HepG2 (cell line): ENCODE measurements at regions not wholly inside any gene's neighbourhood (a gene's known extent, or its start where the extent isn't known, plus 50 kb on each side); places are given as distances from the start of the nearest gene placed in this dataset.

Experiments used
- ATAC-seq: fragments of 200-7000 bp; cut with Tn5 transposase; 3 replicates; pipeline ENCODE4 v1.9.1; 2020; ENCODE audit warnings: mild to moderate bottlenecking, moderate library complexity
- BruUV-seq: library from RNA; stranded (reverse); fragments of 400-500 nt; replicated peaks from 2 replicates; lab custom pipeline; 2021; lab: Mats Ljungman, UMichigan
- CTCF ChIA-PET: fragments of 300-600 bp; formaldehyde crosslinking; extraction: SDS; loops from one replicate; lab custom pipeline; 2021; ENCODE audit warnings: low total read pairs, inconsistent platforms, low intra/inter-chr PET ratio; lab: Yijun Ruan, JAX
- POLR2A ChIA-PET: fragments of 350-600 bp; sonication (Branson Sonifier 250); formaldehyde crosslinking; loops from one replicate; lab custom pipeline; 2020; ENCODE audit warnings: antibody characterized with exemption, inconsistent platforms; lab: Yijun Ruan, JAX
- DNase-seq: peaks from one replicate; pipeline ENCODE4 v3.0.0-alpha.2; 2015; ENCODE audit warnings: low spot score
- FAIRE-seq: peaks from 3 replicates; lab custom pipeline; 2011; peaks lifted over from hg19 to GRCh38; lab: Jason Lieb, UNC
- H2AFZ ChIP-seq: one replicate; pipeline ENCODE4 v1.6.1; 2011; ENCODE audit warnings: low read length, inconsistent platforms
- H3K27ac ChIP-seq: fragments of 300-600 bp; 3 replicates; pipeline ENCODE4 v1.8.0; 2011; ENCODE audit warnings: mixed run types, mild to moderate bottlenecking, mixed read lengths, low read length, inconsistent platforms; ENCODE audit not compliant: insufficient read depth; ENCODE audit errors: extremely low read length
- H3K27me3 ChIP-seq, 2 experiments: fragments of 200-600 bp in 1 of 2; 2 replicates in 1 of 2; 3 replicates in 1 of 2; pipeline versions ENCODE4 v1.6.0 to v1.8.0; 2011; ENCODE audit warnings: low read length in 2 of 2, mild to moderate bottlenecking in 2 of 2, moderate library complexity in 2 of 2, inconsistent platforms in 1 of 2; ENCODE audit not compliant: insufficient read depth in 2 of 2, control insufficient read depth in 1 of 2
- H3K36me3 ChIP-seq, 2 experiments: fragments of 200-600 bp in 1 of 2; replicated peaks in 1 of 2; 2 replicates in 1 of 2; 3 replicates in 1 of 2; pipeline versions ENCODE4 v1.5.1 to v1.8.0; 2011; ENCODE audit warnings: low read length in 2 of 2, inconsistent platforms in 1 of 2; ENCODE audit not compliant: insufficient read depth in 2 of 2, control insufficient read depth in 1 of 2
- H3K4me1 ChIP-seq: 2 replicates; pipeline ENCODE4 v1.5.1; 2012; ENCODE audit warnings: low read length, inconsistent platforms; ENCODE audit not compliant: insufficient read depth
- H3K4me2 ChIP-seq: 2 replicates; pipeline ENCODE4 v1.6.0; 2011; ENCODE audit warnings: low read depth, low read length, inconsistent platforms
- H3K4me3 ChIP-seq, 3 experiments: fragments of 200-600 bp in 1 of 3; sonication (generic), shearing (Covaris generic) in 1 of 3; replicated peaks in 1 of 3; 2 replicates each; pipeline ENCODE4 v1.5.1; 2011 to 2016; ENCODE audit warnings: low read length in 3 of 3, inconsistent platforms in 2 of 3, low read depth in 2 of 3, mild to moderate bottlenecking in 2 of 3, control low read depth in 1 of 3, mixed read lengths in 1 of 3; ENCODE audit not compliant: insufficient read depth in 1 of 3
- H3K79me2 ChIP-seq: one replicate; pipeline ENCODE4 v1.6.1; 2011; ENCODE audit warnings: low read length, inconsistent platforms; ENCODE audit not compliant: insufficient read depth
- H3K9ac ChIP-seq: 2 replicates; pipeline ENCODE4 v1.6.0; 2011; ENCODE audit warnings: mild to moderate bottlenecking, low read depth, low read length, inconsistent platforms; ENCODE audit not compliant: insufficient read depth
- H3K9me3 ChIP-seq: 2 replicates; pipeline ENCODE4 v1.5.1; 2012; ENCODE audit warnings: mild to moderate bottlenecking, low read length
- H4K20me1 ChIP-seq: 2 replicates; pipeline ENCODE4 v1.6.0; 2011; ENCODE audit warnings: inconsistent platforms, mild to moderate bottlenecking, low read length, moderate library complexity; ENCODE audit not compliant: insufficient read depth
- ARHGAP35 ChIP-seq: sonication (generic); formaldehyde crosslinking; IDR thresholded peaks from 2 replicates; pipeline ENCODE4 v1.9.0; 2022; ENCODE audit warnings: mild to moderate bottlenecking, inconsistent platforms, moderate library complexity, missing genetic modification reagents, borderline replicate concordance
- ATF6 ChIP-seq: sonication (generic); formaldehyde crosslinking; conservative IDR thresholded peaks from 2 replicates; pipeline ENCODE4 v1.4.0; 2020; ENCODE audit warnings: missing genetic modification reagents
- FOXC1 ChIP-seq: sonication (generic); formaldehyde crosslinking; IDR thresholded peaks from 2 replicates; pipeline ENCODE4 v1.8.0; 2022; ENCODE audit warnings: mild to moderate bottlenecking, missing genetic modification reagents, borderline replicate concordance
- FOXP4 ChIP-seq: sonication (generic); formaldehyde crosslinking; IDR thresholded peaks from 2 replicates; pipeline ENCODE4 v1.4.0; 2020; ENCODE audit warnings: missing genetic modification reagents
- HBP1 ChIP-seq: IDR thresholded peaks from 2 replicates; pipeline ENCODE4 v1.6.1; 2016; ENCODE audit warnings: low read depth, control low read depth
- MXI1 ChIP-seq: IDR thresholded peaks from 3 replicates; pipeline ENCODE4 v1.6.1; 2012; ENCODE audit warnings: low read depth, low read length, inconsistent platforms, borderline replicate concordance
- POLR2G ChIP-seq: fragments of 200-400 bp; formaldehyde crosslinking; IDR thresholded peaks from 2 replicates; pipeline ENCODE4 v1.6.1; 2018; ENCODE audit warnings: mild to moderate bottlenecking, low read depth, low read length, moderate library complexity
- ZKSCAN5 ChIP-seq: sonication (generic); formaldehyde crosslinking; IDR thresholded peaks from 2 replicates; pipeline ENCODE4 v1.5.1; 2020; ENCODE audit warnings: mild to moderate bottlenecking, missing genetic modification reagents
- ZNF678 ChIP-seq: sonication (generic); formaldehyde crosslinking; IDR thresholded peaks from 2 replicates; pipeline ENCODE4 v1.4.0; 2020; ENCODE audit warnings: mild to moderate bottlenecking, missing genetic modification reagents
- WGBS: methylation state at CpG from one replicate; pipeline ENCODE4 v1.1.6; 2017; ENCODE audit warnings: low lambda C conversion rate; 5-methylcytosine and 5-hydroxymethylcytosine counted together
- in situ Hi-C: cut with HindIII; loops from 2 replicates; pipeline ENCODE4 v1.10.0; 2017; ENCODE audit warnings: low pct_unique_long_range_greater_than_20kb; ENCODE audit not compliant: extremely low pct_ligation_motif_present
- intact Hi-C: fragments of 100-400 bp; cut with micrococcal nuclease; formaldehyde crosslinking; loops from one replicate; pipeline ENCODE4 v1.10.0; 2022; ENCODE audit not compliant: unreplicated experiment
- TF ChIP-seq, protein P1 (sequence below): sonication (generic); formaldehyde crosslinking; IDR thresholded peaks from 2 replicates; pipeline ENCODE4; 2020; ENCODE audit warnings: missing genetic modification reagents, mild to moderate bottlenecking, borderline replicate concordance
- TF ChIP-seq, protein P2 (sequence below): sonication (generic); formaldehyde crosslinking; conservative IDR thresholded peaks from 2 replicates; pipeline ENCODE4 v1.4.0; 2020; ENCODE audit warnings: mild to moderate bottlenecking, missing genetic modification reagents, moderate library complexity

DNA sequence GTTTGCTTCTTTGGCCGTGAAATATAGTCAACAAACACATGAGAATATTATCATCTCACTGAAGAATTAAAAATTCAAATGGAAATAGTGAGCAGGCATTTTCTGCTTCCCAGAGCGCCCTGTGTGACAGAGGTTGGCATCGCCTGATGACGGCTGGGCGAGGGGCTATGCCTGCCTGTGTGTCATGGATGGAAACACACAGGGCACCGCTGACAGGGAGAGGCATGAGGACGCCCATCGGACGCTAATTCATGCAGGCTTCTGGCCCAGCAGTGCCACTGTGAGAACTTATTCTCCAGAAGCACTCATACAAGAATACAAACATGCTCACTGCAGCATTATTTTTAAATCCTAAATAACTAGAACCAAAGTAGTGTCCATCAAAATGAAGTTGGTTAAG, 61.4 kb upstream of the OTOS start (continued):
- no peak for TF ChIP-seq ARHGAP35 (CRISPR knock-in tag)
- TF ChIP-seq ZNF678 (CRISPR knock-in tag) = no peak
- TF ChIP-seq, protein P1, sequence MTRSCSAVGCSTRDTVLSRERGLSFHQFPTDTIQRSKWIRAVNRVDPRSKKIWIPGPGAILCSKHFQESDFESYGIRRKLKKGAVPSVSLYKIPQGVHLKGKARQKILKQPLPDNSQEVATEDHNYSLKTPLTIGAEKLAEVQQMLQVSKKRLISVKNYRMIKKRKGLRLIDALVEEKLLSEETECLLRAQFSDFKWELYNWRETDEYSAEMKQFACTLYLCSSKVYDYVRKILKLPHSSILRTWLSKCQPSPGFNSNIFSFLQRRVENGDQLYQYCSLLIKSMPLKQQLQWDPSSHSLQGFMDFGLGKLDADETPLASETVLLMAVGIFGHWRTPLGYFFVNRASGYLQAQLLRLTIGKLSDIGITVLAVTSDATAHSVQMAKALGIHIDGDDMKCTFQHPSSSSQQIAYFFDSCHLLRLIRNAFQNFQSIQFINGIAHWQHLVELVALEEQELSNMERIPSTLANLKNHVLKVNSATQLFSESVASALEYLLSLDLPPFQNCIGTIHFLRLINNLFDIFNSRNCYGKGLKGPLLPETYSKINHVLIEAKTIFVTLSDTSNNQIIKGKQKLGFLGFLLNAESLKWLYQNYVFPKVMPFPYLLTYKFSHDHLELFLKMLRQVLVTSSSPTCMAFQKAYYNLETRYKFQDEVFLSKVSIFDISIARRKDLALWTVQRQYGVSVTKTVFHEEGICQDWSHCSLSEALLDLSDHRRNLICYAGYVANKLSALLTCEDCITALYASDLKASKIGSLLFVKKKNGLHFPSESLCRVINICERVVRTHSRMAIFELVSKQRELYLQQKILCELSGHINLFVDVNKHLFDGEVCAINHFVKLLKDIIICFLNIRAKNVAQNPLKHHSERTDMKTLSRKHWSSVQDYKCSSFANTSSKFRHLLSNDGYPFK (CRISPR knock-in tag) = no peak

DNA sequence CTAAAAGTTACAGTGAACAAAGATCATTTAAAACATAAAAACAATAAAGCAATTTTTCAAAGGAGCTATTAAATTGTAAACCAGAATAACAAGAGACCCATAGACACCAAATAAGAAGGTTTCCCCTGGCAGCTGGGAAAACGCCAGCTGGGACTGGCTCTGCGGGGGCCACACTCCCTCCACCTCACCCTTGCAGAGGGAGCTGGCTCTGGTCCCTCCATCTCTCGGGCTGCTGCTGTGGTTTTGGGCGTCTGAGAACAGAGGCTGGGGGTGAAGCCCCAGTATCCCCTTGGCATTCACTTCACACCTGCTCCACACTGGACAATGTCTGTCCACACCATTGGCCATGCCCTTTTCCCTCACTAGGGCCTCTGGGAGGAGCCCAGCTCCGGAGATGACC, 62.1 kb upstream of the OTOS start:
- 5% methylated on average over 5 of the region's 5 CpGs for WGBS
- Histone ChIP-seq H2AFZ (no peak overlapping the region), H3K9me3 (no peaks in the 10 kb centered on the region; the same call in 1 of the 2 replicates), H3K4me3 (no peak overlapping the region), H4K20me1 (no peaks in the 10 kb centered on the region), H3K27ac (no peak overlapping the region), H3K36me3 (no peaks in the 10 kb centered on the region), H3K4me2 (no peak overlapping the region), H3K79me2 (no peaks in the 10 kb centered on the region), H3K27me3 (peaks cover 14 to 64% of the 10 kb centered on the region in 2 experiments), H3K9ac (no peak overlapping the region), H3K4me1 (no peaks in the 10 kb centered on the region)
- intact Hi-C loops (no loop called here), in situ Hi-C loops (no loop called here)
- ChIA-PET POLR2A (no interaction called here), CTCF (no interaction called here)
- DNase-seq (no peak), ATAC-seq (no peak), FAIRE-seq (no peak)
- BruUV-seq = no TSS peak
- no peak for TF ChIP-seq MXI1
- TF ChIP-seq, protein P2, sequence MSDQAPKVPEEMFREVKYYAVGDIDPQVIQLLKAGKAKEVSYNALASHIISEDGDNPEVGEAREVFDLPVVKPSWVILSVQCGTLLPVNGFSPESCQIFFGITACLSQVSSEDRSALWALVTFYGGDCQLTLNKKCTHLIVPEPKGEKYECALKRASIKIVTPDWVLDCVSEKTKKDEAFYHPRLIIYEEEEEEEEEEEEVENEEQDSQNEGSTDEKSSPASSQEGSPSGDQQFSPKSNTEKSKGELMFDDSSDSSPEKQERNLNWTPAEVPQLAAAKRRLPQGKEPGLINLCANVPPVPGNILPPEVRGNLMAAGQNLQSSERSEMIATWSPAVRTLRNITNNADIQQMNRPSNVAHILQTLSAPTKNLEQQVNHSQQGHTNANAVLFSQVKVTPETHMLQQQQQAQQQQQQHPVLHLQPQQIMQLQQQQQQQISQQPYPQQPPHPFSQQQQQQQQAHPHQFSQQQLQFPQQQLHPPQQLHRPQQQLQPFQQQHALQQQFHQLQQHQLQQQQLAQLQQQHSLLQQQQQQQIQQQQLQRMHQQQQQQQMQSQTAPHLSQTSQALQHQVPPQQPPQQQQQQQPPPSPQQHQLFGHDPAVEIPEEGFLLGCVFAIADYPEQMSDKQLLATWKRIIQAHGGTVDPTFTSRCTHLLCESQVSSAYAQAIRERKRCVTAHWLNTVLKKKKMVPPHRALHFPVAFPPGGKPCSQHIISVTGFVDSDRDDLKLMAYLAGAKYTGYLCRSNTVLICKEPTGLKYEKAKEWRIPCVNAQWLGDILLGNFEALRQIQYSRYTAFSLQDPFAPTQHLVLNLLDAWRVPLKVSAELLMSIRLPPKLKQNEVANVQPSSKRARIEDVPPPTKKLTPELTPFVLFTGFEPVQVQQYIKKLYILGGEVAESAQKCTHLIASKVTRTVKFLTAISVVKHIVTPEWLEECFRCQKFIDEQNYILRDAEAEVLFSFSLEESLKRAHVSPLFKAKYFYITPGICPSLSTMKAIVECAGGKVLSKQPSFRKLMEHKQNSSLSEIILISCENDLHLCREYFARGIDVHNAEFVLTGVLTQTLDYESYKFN (CRISPR knock-in tag) = no peak
- TF ChIP-seq FOXP4 (CRISPR knock-in tag) = no peak
- no peak for TF ChIP-seq HBP1 (CRISPR knock-in tag)
- no peak for TF ChIP-seq ATF6 (CRISPR knock-in tag)
- TF ChIP-seq FOXC1 (CRISPR knock-in tag) = no peak
- no peak for TF ChIP-seq POLR2G
- TF ChIP-seq ZKSCAN5 (CRISPR knock-in tag) = no peak
